HG03159 (cell line): ENCODE measurements at regions not wholly inside any gene's neighbourhood (a gene's known extent, or its start where the extent isn't known, plus 50 kb on each side); places are given as distances from the start of the nearest gene placed in this dataset.

ENCODE experiments used
- ATAC-seq: cut with Tn5 transposase; IDR thresholded peaks from one replicate; pipeline ENCODE4 v1.9.1; 2021; ENCODE audit warnings: mild to moderate bottlenecking, moderate library complexity; ENCODE audit not compliant: unreplicated experiment

DNA sequence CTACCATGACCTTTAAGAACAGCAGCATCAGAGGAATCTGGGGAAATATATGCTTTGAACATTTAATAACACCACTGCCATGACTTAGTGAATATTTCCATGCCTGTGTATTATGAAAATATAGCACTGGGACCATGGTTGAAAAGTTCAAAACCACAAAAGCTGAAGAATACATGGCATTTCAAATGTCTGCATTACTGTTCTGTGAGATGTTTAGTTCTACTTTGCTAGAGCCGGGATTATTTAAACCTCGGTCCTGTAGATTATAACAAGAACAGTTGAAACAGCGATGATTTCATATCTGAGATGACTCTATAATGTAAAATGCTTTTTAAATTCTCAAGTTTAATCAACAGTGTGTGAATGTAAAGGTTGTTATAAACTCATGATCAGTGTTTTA is 126.7 kb upstream of the AGA start:
- no peak for ATAC-seq

DNA sequence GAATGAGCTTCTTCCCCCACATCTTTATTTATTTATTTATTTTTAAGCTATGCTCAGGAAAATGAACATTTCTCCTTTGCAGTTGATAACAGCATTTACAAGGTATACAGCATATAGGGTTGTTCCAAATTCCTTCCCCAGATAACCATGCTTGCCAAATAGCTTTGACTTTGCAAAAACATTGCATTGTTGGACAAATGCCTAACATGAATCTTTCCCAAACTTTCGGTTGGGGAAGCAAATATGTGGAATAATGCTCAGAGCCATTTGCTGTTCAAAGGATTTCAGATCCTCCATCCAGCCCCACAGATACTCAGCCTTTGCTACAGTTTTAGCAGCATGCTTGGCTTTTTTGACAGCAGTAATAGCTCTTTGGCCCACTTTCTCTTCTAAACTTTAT is 127.2 kb upstream of the AGA start:
- ATAC-seq: no peak

DNA sequence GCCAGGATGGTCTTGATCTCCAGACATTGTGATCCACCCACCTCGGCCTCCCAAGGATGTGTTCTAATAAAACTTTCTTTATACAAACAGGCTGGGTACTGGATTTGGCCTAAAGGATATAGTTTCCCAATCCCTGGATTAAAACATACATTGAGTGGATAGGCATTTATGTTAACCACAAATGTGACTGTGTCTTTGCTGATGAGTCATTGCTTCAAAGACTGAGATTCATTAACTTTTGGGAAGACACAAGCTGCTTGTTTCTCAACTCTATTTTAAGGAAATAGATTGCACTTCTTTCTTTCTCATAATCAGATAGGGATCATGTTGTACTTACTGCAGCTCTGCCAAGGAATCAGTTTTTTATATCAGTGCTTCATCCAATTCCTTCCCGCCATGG is 131.3 kb upstream of the AGA start:
- no peak for ATAC-seq

DNA sequence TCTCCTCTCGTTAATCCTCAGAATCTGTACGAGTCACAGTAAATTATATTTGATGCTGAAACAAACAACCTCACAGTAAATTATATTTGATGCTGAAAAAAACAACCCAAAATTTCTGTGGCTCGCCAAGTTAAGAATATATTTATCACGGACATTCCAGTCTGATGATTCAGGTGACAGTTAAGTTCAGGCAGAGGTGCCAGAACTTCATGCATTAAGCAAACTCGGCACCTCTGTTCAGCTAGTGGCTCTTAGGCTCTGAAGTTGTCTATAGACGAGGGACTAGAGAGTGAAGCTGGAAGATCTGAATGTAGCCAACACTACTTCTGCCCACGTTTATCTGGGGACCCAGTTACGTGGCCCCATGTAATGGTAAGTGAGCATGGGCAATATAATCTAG is 132.2 kb upstream of the AGA start:
- no peak for ATAC-seq

DNA sequence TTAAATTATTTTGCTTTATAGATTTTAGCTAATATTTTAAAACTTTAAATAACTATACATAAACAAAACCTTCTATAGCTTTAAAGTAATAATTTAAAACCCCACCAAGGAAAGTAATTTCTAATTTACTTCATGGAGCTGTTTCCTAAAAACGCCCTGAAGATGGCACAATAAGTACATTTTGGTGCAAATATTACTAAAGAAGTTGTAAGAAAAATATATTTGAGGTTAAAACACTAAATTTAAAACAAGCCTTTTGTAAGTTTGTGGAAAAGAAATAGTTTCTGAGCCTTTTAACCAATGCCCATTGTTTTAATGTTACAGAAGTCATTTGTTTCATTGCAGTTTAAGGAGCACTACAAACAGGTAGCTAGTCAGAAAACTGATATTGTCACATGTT is 137.4 kb upstream of the AGA start:
- ATAC-seq: no peak

DNA sequence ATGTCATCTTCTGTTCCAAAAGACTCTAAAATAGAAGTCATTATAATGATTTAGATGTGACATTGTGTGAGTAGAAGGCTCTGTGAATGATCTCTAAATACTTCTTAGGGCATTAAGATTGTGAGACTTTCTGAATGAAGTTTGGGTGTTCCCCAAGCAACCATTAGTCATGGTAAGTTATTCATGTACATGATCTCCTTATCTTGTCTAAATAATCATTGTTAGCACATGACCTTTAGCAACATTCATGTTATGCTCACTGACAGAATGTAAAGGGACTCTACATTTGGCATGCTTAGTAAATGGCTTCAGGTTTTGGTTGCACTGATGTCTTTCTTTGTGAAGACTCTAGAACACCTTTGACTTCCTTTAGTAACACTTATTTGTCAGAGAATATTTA is 140.8 kb upstream of the AGA start:
- no peak for ATAC-seq

DNA sequence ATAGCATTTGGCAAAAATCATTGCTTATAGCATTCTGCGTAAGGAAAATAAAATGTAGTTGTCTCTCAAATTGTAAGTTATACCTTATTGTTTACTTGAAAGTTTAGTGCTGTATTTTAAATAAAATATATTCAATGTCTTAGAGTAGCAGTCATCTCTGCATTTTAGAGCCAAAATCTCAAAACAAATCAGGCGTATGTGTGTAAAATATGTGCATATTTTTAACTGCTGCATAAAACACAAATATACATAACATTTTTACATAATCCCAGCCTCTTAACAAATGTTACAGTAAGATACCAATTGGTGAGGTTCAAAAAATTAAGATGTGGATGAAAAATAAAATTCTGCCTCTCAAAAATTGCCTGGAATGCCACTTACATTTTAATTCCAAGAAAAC is 145.8 kb upstream of the AGA start:
- no peak for ATAC-seq

DNA sequence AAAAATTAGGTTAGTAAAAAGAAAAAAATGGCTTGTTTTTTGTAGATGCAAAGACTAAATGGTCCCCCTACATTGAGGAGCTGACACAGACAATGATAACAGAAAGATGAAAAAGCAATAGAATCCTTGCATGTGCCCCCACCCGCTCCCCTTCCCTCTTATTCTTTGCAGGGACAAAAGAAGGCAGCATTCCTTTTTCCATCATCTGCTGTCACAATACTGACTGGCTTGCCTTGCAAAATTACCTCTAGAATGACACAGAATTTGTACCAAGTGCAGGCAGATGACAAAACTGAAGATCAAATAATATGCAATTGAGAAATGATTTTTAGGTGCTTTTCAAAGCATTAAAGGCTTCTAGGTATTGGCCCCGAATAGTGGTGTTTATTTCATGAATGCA is 153.1 kb upstream of the AGA start:
- no peak for ATAC-seq

DNA sequence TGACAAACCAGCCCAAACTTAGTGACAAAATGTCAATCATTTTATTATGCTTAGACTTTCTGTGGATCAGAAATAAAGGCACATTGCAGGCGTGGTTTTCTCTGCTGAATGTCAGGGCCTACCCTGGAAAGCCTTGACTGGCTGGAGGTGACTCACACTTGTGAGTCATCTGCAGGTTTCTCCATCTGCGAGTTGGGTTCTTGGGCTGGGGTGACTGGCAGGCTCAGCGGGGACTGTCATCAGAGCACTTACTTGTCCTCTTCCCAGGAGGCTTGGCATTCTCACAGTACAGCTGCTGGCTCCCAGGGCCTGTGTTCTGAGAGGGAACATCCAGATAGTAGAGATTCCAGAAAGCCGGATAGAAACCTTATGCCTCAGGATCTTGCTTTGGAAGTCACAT is 153.8 kb upstream of the AGA start:
- ATAC-seq: no peak

DNA sequence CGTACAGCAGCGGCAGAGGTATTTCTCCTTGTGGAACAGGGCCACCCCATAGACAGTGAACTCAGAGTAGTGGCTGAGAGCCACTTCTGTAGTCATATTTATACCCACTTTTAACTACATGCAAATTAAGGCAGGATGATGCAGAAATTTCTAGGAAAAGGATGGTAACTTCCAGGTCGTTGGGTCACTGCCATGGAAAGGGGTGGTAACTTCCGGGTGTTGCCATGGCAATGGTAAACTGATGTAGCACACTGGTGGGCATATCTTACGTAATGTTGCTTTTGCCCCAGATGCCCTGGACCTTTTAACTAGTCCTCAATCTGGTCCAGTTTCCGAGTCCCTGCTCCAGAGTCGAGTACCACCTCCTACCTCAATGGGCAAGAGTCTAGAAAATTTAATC is 154.8 kb upstream of the AGA start:
- ATAC-seq: no peak

DNA sequence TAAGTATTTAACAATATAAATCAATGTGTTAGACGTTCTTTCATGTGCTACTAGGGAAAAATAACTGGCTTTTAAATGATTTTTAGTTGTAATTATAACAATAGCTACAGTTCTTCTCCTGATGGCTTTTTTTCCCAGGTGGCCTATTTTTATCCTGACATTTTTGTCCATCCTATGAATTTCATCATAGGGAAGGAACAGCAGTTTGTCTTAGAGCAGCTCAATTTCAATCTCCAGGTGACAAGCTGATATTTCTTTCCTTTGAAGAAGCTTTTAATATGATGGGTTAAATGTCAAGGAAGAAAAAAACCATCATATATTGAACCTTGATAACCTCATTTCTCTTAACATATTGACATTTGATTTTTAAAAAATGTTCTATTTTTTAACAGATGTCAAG is 163.0 kb upstream of the AGA start:
- no peak for ATAC-seq

DNA sequence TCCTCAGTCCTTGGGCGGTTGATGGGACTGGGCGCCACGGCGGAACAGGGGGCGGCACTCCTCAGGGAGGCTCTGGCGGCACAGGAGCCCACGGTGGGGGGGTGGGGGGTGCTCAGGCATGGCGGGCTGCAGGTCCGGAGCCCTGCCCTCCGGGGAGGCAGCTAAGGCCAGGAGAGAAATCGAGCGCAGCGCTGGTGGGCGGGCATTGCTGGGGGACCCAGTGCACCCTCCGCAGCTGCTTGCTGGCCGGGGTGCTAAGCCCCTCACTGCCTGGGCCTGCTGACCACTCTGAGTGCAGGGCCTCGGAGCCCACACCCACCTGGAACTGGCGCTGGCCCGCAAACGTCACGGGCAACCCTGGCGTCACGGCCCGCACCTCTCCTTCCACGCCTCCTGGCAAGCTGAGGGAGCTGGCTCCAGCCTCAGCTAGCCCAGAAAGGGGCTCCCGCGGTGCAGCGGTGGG is 164.9 kb upstream of the AGA start:
- ATAC-seq: no peak

DNA sequence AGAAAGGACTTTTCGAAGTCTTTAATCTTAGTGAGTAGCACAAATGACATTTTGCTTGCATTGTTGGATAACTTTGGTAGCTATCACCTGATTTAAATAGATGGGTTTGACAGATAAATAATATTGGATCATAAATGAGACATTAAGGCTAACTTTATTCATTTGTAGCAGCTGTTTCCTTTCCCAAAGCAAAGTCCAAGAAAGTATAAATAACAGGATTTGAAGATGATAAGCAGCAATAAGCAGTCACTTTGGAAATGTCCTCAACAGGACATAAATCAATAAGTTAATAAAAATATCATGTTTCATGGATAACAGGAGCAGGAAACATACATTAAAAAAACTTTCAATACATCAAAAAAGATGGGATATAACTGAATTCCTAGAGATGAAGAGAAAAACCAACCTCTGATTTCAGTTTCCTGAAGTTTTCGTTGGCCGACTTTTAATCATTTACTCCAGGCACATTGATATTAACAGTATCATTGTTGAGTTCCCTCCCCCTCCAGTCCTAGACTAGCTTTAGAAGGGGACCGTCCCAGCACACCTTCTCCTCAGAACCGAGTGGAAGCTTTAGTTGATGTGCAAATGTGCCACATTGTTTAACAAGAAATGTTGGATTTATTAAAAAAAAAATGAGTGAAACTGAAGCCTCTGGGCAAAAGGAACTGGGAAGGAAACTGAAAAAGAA is 169.9 kb upstream of the AGA start:
- ATAC-seq: no peak

DNA sequence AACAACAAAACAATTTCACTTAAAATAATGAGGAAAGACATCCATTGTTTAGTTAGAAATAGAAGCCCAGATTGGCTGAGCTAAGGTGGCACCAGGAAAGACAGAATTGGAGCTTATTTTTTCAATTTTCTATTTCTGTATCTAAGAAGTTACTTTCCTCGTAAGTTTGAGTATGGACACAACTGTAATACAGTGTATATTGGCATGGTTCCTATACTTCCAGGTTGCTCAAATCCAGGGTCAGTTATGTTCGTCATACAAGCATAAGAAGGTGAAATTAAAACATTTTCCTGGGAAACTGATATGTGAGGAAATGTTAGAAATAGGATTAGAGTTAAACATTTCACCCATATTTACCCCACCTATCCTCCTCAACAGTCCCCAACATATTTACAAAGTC is 170.4 kb upstream of the AGA start:
- no peak for ATAC-seq

DNA sequence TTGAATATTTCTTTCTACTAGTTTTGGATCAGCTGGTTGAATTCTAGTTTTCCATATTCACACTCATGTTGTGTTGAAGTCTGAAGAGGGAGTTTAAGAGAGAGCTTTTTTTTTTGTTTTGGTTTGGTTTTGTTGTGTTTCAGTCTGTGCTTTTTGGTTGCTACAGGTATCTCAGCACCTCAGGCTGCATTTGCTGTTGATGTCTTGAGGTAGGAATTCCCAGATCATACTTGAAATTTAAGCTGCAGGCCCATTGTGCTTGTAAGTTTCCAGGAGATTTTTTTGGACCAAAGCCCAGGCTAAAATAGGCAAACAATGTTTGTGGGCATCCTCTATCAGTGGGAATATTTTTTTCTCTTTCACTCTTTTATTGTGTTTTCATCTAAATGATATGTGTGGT is 190.2 kb upstream of the AGA start:
- no peak for ATAC-seq

DNA sequence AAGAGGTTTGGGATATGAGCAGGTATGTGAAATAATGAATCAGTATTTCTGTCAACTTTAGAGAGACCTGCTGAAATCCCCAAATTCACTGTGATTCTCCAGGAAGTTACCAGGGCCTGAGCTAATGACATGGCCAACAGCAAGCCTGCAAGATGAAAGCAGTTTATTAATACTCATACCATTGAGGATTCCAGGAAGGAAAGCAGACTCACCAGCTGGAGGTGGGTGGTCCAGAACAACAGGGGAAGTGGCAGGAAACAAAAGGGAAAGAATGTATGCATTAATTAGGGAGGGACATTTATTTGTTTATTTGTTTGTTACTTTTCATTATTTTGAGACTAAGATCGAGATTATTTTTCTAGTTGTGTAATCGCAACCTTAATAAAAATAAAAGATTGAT is 196.6 kb upstream of the AGA start:
- ATAC-seq: no peak

DNA sequence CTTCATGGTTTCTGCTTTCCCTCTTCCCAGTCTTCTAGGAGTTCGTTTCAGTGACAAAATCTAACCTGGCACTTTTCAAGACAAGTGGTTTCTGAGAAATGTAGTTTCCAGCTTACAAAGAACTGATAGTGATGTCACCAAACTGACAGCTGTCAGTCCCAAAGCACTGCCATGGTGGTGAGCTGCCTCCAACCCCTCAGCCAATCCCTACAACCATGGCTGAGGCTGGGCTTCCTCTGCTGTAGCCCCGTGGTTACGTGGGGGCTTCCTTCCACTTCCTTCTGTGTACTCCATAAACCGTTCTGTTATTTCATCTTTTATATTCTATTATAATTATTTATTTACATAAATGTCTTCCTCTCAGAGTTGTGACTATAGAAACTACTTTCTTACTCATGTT is 198.6 kb upstream of the AGA start:
- no peak for ATAC-seq

DNA sequence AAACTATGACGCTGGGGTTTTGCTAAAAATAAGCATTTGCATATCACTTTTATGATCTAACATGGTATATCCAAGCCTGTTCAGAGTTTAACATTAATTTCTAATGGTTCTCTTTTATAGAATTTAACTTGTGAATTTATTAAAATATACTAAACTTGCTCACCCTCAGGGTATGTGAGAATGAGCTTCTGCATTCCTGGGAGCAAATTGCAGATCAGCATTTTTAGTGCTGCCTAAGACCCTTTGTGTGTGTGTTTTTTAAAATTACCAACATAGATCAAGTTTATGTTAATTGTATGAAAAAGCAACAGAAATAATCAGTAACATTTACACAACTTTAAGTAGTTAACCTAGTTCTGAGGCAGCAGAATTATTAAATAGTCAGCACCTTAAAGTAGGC is 218.0 kb upstream of the AGA start:
- no peak for ATAC-seq

DNA sequence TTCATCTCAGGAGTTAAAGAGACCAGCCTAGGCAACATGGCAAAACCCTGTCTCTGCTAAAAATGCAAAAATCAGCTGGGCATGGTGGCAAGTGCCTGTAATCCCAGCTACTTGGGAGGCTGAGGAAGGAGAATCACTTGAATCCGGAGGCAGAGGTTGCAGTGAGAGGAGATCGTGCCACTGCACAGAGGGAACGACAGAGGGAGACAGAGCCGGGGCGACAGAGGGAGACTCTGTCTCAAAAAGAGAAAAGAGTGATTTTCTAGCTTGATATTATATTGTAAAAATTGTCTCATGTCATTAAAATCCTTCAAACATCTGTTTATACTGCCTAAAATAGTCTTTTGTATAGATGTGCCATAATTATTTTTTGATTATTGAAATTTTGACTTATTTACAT is 225.4 kb upstream of the AGA start:
- no peak for ATAC-seq

DNA sequence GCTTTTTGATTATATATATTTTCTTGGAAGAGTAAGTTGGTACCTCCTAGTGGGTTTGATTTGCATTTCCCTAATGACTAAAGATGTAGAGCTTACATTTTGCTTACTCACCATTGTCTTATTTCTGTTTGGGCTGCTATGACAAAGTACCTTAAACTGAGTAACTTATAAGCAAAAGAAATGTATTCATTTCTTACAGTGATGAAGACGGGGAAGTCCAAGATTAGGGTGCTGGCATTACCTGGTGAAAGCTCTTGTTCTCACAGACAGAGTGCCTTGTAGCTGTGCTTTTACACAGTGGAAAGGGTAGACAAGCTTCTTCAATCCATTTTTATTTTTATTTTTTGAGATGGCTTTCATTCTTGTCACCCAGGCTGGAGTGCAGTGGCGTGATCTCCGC is 229.2 kb upstream of the AGA start:
- peak; percentile 44 for ATAC-seq

DNA sequence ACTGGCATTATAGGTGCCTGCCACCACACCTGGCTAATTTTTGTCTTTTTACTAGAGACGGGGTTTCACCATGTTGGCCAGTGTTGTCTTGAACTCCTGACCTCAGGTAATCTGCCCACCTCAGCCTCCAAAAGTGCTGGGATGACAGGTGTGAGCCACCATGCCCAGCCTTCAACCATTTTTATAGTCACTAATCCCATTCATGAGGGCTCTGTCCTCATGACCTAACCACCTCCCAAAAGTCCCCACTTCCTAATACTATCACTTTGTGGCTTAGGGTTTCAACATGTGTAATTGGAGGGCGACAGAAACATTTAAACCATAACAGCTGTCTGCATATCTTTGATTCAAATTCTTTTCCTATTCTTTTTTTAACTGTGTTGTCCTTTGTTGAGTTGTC is 229.6 kb upstream of the AGA start:
- ATAC-seq: no peak

DNA sequence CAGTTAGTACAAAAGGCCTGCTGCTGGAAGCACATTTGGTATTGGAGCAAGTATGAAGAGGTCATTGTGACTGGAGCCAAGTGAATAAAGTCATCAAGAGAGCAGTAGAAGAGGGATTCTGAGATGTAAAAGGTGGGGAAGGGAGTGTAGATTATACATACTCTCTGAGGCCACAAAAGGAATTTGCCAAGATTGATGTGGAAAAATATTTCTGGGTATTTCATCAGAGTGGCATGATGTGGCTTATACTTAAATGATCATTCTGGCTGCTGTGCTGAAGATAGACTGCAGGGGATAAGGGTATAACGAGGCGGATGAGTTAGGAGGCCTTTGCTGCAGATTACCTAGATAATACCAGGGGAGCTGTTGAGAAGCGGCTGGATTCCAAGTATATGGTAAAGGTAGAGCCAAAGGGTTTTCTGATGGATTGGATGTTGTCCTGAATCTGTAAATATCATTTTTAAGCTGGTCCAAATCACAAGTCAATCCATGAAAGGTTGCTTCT is 231.8 kb upstream of the AGA start:
- ATAC-seq: no peak

DNA sequence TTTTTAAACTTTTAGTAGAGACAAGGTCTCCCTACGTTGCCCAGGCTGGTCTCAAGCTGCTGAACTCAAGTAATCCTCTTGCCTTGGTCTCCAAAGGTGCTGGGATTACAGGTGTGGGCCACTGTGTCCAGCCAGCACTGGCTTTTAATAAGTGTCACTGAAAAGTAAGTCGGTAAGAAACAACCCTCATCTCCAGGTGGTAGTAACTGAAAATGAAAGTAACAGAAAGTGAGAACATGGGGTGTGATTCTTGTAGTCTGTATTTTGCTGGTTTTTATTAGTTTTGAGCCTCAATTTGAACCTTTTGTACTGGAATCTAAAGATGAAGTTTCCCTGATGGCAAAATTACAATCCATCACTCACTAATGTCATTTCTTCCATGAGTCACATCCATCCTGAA is 238.1 kb upstream of the AGA start:
- ATAC-seq: peak; percentile 57
